Adrenal gland (tissue), 9 donors: ENCODE measurements at regions not wholly inside any gene's neighbourhood (a gene's known extent, or its start where the extent isn't known, plus 50 kb on each side); places are given as distances from the start of the nearest gene placed in this dataset.
"Not testable (repeated sequence)": the region's sequence is repeated elsewhere in the genome, so short reads cannot be mapped to it uniquely, and the experiment has no call there.

Experiments
- DNase-seq, 7 donors: peaks; one replicate each; pipeline ENCODE4 v3.0.0-alpha.2; 2019 to 2020
- H3K27ac ChIP-seq, 5 donors: fragments of 200-600 bp; sonication (generic) in 4 of 5; 1 replicate in 3 of 5; 2 replicates in 2 of 5; pipeline versions ENCODE4 v1.5.1 to v1.8.0; 2016 to 2020; ENCODE audit warnings: mild to moderate bottlenecking in 1 of 5
- H3K27me3 ChIP-seq: fragments of 200-600 bp; 2 replicates; pipeline ENCODE4 v1.8.0; 2021
- H3K36me3 ChIP-seq, 2 donors: fragments of 200-600 bp; replicated peaks in 1 of 2; 1 replicate in 1 of 2; 2 replicates in 1 of 2; pipeline versions ENCODE4 v1.5.1 to v1.8.0; 2018 to 2022
- H3K4me1 ChIP-seq, 2 donors: fragments of 200-600 bp; replicated peaks in 1 of 2; 1 replicate in 1 of 2; 2 replicates in 1 of 2; pipeline versions ENCODE4 v1.5.1 to v1.8.0; 2018 to 2021
- H3K4me3 ChIP-seq, 4 donors: fragments of 200-600 bp; sonication (generic) in 3 of 4; one replicate each; pipeline ENCODE4 v1.5.1; 2016 to 2018
- H3K9me3 ChIP-seq, 3 donors: fragments of 200-600 bp; sonication (generic) in 1 of 3; replicated peaks in 1 of 3; 1 replicate in 2 of 3; 2 replicates in 1 of 3; pipeline versions ENCODE4 v1.5.1 to v1.8.0; 2016 to 2021
- POLR2A ChIP-seq, 2 donors: fragments of 450-650 bp; IDR thresholded peaks; one replicate each; pipeline ENCODE4 v1.6.1; 2017; ENCODE audit warnings: antibody characterized with exemption in 2 of 2, mild to moderate bottlenecking in 2 of 2, moderate library complexity in 1 of 2
- WGBS, 4 donors: extraction: QIAGEN DNeasy Blood & Tissue Kit in 2 of 4; methylation state at CpG; one replicate each; pipeline versions ENCODE4 v1.1.5 to v1.1.7; 2013 to 2017; 5-methylcytosine and 5-hydroxymethylcytosine counted together
- intact Hi-C, 2 donors: fragments of 100-400 bp; cut with DNase I; formaldehyde crosslinking; loops; one replicate each; pipeline versions ENCODE4 v1.14.1 to v1.15.0; 2022 to 2023
- TF ChIP-seq, protein P1 (sequence below), 6 experiments: fragments of 450-650 bp in 4 of 6; fragments of 200-600 bp in 2 of 6; sonication (generic) in 1 of 6; IDR thresholded peaks; 1 replicate in 5 of 6; 2 replicates in 1 of 6; pipeline versions ENCODE4 v1.5.1 to v1.8.0; 2016 to 2021; ENCODE audit warnings: antibody characterized with exemption in 6 of 6, mild to moderate bottlenecking in 2 of 6, moderate library complexity in 1 of 6
- donor health status: healthy with polysubstance abuse.
- donor health status: Bipolar disorder and iron deficiency.
- donor health status: DM: yes; HTN: yes; CAD: no.
- donor health status: DM: no; HTN: no; CAD: no.
- donor health status: DM: no; HTN: no; CAD: no.

DNA sequence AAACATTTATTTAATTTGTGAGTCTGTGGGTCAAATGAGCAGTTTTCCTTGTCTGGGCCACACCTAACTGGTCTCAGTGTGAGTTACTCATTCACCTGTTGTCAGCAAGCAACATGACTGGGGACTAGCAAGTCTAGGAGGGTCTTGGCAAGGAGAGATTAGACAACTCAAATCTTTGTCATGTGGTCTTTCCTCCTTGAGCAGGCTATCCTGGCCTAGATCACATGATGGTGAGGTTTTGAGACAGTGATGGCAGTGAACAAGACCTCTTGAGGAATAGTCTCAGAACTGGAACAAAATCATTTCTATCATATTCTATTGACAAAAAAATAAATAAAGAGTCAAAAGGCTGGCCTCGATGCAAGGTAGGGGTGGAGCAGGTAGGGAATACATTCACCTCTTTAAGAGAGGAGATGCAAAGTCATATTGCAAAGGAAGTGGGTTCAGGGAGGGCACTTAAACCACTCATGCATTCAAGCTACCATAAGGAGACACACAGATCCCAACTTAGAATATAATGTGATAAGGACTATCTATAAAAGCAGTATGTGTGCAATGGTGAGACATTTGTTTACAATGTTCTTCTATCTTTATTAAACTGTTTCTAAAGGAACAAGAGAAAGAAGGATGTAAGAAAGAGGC lies 135.7 kb downstream of the ZNF330 start:
- TF ChIP-seq POLR2A (IDR thresholded peaks at IDR 0.05): no peak
- TF ChIP-seq, protein P1, sequence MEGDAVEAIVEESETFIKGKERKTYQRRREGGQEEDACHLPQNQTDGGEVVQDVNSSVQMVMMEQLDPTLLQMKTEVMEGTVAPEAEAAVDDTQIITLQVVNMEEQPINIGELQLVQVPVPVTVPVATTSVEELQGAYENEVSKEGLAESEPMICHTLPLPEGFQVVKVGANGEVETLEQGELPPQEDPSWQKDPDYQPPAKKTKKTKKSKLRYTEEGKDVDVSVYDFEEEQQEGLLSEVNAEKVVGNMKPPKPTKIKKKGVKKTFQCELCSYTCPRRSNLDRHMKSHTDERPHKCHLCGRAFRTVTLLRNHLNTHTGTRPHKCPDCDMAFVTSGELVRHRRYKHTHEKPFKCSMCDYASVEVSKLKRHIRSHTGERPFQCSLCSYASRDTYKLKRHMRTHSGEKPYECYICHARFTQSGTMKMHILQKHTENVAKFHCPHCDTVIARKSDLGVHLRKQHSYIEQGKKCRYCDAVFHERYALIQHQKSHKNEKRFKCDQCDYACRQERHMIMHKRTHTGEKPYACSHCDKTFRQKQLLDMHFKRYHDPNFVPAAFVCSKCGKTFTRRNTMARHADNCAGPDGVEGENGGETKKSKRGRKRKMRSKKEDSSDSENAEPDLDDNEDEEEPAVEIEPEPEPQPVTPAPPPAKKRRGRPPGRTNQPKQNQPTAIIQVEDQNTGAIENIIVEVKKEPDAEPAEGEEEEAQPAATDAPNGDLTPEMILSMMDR (IDR thresholded peaks at IDR 0.05): no peak
- Histone ChIP-seq H3K4me3 (no peak overlapping the region), H3K4me1 (peaks cover 0 to 6% of the 10 kb centered on the region in 2 donors), H3K9me3 (no peaks in the 10 kb centered on the region), H3K27me3 (no peaks in the 10 kb centered on the region), H3K27ac (no peak overlapping the region), H3K36me3 (no peaks in the 10 kb centered on the region)
- no peak for DNase-seq
- intact Hi-C loops: no loop called here
- WGBS, 4 donors: 58 to 92% (median 78%) methylated on average over 1 of the region's 1 CpG

DNA sequence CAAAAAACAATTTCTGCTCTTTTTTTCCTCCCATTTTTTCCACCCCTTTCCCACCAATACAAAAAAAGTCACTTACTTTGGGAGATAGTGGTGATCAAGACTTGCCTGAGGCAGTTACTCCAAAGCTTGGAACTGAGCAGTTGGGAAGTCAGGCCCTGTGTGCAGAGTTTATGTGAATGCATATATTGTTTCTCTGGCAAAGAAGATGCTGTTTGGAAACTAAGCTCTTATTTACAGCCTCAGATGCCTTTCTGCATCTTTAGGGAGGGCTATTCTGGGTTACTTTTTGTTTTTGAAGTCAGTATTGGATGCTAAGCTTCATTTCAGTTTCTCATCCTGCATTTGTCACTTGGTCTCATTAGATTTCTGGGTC lies 136.3 kb downstream of the ZNF330 start:
- H3K4me3 ChIP-seq: no peak overlapping the region
- H3K27ac ChIP-seq: no peak overlapping the region
- no peaks in the 10 kb centered on the region for H3K36me3 ChIP-seq
- intact Hi-C loops: no loop called here
- H3K9me3 ChIP-seq: no peaks in the 10 kb centered on the region
- no peak for DNase-seq
- TF ChIP-seq, protein P1 (IDR thresholded peaks at IDR 0.05): no peak
- no peaks in the 10 kb centered on the region for H3K27me3 ChIP-seq
- H3K4me1 ChIP-seq: peaks cover 0 to 6% of the 10 kb centered on the region in 2 donors

DNA sequence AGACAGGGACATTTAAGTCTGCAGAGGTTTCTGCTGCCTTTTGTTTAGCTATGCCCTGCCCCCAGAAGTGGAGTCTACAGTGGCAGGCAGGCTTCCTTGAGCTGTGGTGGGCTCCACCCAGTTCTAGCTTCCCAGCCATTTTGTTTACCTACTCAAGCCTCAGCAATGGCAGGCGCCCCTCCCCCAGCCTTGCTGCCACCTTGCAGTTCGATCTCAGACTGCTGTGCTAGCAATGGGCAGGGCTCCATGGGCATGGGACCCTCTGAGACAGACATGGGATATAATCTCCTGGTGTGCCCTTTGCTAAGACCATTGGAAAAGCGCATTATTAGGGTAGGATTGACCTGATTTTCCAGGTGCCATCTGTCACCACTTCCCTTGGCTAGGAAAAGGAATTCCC lies 147.5 kb downstream of the ZNF330 start:
- 80 to 97% (median 93%) methylated on average over 1 to 3 of the region's 3 CpGs for WGBS, 4 donors
- H3K36me3 ChIP-seq, H3K9me3 ChIP-seq, H3K4me1 ChIP-seq, intact Hi-C loops, H3K4me3 ChIP-seq, H3K27ac ChIP-seq, DNase-seq, H3K27me3 ChIP-seq: not testable (repeated sequence)

DNA sequence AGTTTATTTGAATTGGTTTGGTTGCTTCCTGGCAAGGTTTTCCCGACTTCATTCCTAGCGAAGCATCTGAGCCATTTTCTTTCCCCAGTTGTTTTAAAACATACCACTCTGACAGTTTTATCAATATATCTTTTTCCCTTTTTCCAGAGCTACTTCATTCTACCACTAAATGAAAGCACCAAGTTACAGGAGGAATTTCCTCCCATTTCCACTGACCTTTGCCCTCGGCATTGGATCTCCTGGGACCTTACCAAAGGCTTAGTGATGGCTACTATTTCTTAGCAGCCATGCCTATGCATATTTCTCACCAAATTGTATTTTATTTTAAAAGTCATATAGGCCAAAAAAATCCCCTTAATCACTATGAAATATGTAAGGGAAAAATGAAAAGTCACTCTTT lies 150.5 kb downstream of the ZNF330 start:
- Histone ChIP-seq H3K36me3 (no peaks in the 10 kb centered on the region), H3K4me1 (no peaks in the 10 kb centered on the region), H3K27ac (no peak overlapping the region), H3K9me3 (no peaks in the 10 kb centered on the region), H3K4me3 (no peak overlapping the region), H3K27me3 (no peaks in the 10 kb centered on the region)
- WGBS, 4 donors: 73 to 84% (median 75%) methylated on average over 3 of the region's 3 CpGs
- no peak for DNase-seq
- no peak for TF ChIP-seq POLR2A (IDR thresholded peaks at IDR 0.05)
- TF ChIP-seq, protein P1 (IDR thresholded peaks at IDR 0.05): no peak
- intact Hi-C loops: no loop called here

DNA sequence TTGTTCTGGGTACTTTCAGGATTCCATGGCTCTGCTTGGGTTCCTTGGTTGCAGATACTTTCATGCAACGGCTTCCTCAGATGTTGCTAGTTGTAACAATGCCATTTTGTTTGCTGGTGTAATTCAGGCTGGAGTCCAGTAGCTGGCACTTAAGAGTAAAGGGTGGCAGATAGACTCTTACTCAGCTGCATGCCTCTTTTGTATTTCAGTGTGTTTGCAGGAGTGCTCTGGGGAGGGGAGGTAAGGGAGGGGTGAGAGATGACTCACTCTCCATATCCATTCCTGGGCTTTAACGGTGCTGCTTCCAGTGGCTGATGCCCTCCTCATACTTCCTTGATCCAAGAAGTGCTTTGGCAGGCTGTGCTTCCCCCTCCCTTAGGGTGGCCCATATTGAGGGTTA lies 155.2 kb downstream of the ZNF330 start:
- no peak for TF ChIP-seq POLR2A (IDR thresholded peaks at IDR 0.05)
- TF ChIP-seq, protein P1 (IDR thresholded peaks at IDR 0.05): peak in 5 of 6 experiments; percentile 22 to 36 (median 23)
- intact Hi-C loops: no loop called here
- peak in 6 of 7 donors; percentile 6 to 59 (median 29) for DNase-seq
- H3K27me3 ChIP-seq: no peaks in the 10 kb centered on the region
- no peaks in the 10 kb centered on the region for H3K4me1 ChIP-seq
- no peaks in the 10 kb centered on the region for H3K9me3 ChIP-seq
- H3K27ac ChIP-seq: no peak overlapping the region
- 38 to 53% (median 43%) methylated on average over 2 of the region's 2 CpGs for WGBS, 4 donors
- H3K4me3 ChIP-seq: no peak overlapping the region
- H3K36me3 ChIP-seq: no peaks in the 10 kb centered on the region
